Heart left ventricle (tissue), 13 donors: ENCODE measurements at regions not wholly inside any gene's neighbourhood (a gene's known extent, or its start where the extent isn't known, plus 50 kb on each side); places are given as distances from the start of the nearest gene placed in this dataset.

ENCODE experiments used
- CTCF ChIP-seq, 12 donors: fragments of 200-600 bp; sonication (generic) in 4 of 12; IDR thresholded peaks; one replicate each; pipeline versions ENCODE4 v1.5.0 to v1.8.0; 2018 to 2022; ENCODE audit warnings: antibody characterized with exemption in 12 of 12, mild to moderate bottlenecking in 5 of 12
- POLR2A ChIP-seq, 2 donors: fragments of 450-650 bp; IDR thresholded peaks; one replicate each; pipeline ENCODE4 v1.6.1; 2017; ENCODE audit warnings: antibody characterized with exemption in 2 of 2, mild to moderate bottlenecking in 2 of 2, moderate library complexity in 2 of 2
- donor health status: ischemic (EF 13 %, LVEDD 7.1; RV severe dilation, severe dysfunction).
- donor health status: DM: no; HTN: yes; CAD: no.
- donor health status: DM: no; HTN: no; CAD: no.
- donor health status: ischemic (EF 25% LVEDD 6.9; RV normal size, moderate dysfunction).
- donor health status: ischemic (EF 25% LVEDD 5.7; RV mildly dilated, moderate dysfunction).
- donor health status: ischemic (EF 35%, LVEDD 5.7; RV mildly dilated, moderate dysfunction).
- donor health status: nonischemic (EF 11% LVEDD 7.7; RV severe dilation, severe dysfunction).
- donor health status: DM: yes; HTN: yes; CAD: no.
- donor health status: PGD.
- donor health status: ischemic (EF 29% LVEDD 5.4; RV normal size, mild dysfunction).
- donor health status: nonischemic (EF 23%, LVEDD 6.1; RV moderate dilation, normal function).

DNA sequence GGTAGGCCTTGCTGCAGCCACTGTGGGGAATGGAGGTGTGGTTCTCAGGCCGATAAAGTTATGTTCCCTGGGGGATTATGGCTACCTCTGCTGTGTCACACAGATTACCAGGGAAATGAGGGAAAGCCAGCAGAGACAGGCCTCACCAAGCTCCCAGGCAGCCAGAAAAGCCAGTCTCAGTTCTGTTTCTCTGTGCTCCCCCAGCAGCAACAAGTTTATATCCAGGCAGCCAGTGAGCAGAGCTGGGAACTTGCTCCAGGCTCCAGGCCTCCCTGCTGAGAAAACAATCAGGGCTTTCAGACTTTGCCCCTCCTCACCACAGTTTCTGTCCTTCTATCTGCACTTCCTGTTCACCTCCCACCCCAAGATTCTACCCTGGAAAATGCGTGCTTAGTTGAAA lies 596.6 kb upstream of the GYPC start:
- TF ChIP-seq CTCF (IDR thresholded peaks at IDR 0.05) (no peak), POLR2A (IDR thresholded peaks at IDR 0.05) (no peak)
